ENCODE measurements at regions not wholly inside any gene's neighbourhood (a gene's known extent, or its start where the extent isn't known, plus 50 kb on each side); places are given as distances from the start of the nearest gene placed in this dataset.
"Not testable (repeated sequence)": the region's sequence is repeated elsewhere in the genome, so short reads cannot be mapped to it uniquely, and the experiment has no call there.

- DNase-seq: no peak
Measured at GRCh38 chr7:34497153-34497777, 160.8 kb upstream of the NPSR1 start.

DNA sequence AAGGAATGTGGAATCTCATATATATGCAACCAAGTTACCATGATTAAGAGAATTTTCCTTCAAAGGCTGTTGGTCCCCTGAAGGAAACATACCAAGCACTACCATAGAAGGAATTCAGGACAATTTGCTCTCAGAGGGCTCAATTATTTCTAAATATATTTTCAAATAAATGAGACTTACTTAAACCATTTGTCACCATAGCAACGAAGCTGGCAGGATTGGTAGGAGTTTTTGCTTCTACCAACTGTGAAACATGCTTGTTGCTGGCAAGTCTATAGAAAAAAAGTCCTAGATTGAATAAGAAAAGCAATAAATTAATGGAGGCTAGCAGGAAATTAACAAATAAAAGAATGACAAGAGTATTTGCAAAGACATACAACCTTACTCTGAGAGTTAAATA is 156.9 kb upstream of the NPSR1 start:
- DNase-seq: no peak

- no peak for DNase-seq
Measured at GRCh38 chr7:34507191-34507590, 150.8 kb upstream of the NPSR1 start.

GRCh38 chr7:34523226-34523918 is 134.6 kb upstream of the NPSR1 start:
- DNase-seq: no peak

DNA sequence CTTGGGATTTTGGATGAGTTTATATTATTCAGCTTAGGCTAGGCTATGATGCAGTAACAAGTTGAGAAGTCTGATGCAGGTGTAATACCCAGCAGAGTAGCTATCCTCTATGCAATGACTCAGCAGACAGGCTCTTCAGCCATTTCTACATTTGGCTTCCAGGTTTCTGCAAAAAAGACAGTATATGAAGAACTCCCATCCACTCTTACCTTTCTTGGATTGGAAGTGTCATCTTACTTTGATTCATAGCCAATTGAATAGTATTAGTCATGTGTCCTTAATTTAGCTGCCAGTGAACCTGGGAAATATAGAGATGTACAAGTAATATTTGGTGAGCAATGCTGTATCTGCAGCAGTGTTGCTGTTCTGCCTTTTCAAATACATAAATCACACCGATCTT is 127.8 kb upstream of the NPSR1 start:
- no peak for DNase-seq

- no peak for DNase-seq
Measured at GRCh38 chr7:34539003-34539402, 119.0 kb upstream of the NPSR1 start.

DNA sequence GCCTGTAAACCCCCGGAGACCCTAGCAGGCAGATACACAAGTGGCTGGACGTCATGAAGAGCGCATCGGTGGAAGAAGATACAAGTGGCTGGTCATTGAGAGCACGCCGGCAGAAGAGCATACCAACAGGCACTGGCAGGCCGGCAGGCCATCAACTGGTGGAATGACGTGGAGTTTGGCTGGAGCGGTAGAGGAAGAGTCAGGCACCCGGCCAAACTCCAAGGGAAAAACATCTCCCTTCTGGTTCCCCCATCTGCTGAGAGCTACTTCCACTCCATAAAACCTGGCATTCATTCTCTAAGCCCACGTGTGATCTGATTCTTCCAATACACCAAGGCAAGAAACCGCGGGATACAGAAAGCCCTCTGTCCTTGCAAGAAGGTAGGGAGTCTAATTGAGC is 113.4 kb upstream of the NPSR1 start:
- no peak for DNase-seq

DNA sequence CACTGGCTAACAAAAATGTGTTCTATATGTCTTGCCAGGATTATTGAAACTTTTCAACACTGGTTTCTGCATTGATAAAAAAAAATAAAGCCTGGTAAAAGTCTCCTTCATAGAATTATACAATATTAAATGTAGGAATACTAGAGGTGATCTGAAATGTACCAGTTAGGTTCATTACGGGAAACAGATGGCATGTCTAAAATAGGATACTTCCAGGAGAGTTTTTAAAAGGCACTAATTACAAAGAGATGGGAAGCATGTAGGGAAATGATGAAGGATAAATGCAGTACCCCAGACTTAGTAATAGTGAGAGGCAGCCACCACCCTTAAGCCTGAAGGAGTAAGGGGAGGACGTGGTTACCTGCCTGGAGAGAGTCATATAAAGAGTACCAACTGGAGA is 107.0 kb upstream of the NPSR1 start:
- no peak for DNase-seq

GRCh38 chr7:34552502-34552901 is 105.5 kb upstream of the NPSR1 start:
- DNase-seq: no peak

GRCh38 chr7:34558022-34558421 is 100.0 kb upstream of the NPSR1 start:
- no peak for DNase-seq

- no peak for DNase-seq
Measured at GRCh38 chr7:34564091-34564490, 93.9 kb upstream of the NPSR1 start.

DNA sequence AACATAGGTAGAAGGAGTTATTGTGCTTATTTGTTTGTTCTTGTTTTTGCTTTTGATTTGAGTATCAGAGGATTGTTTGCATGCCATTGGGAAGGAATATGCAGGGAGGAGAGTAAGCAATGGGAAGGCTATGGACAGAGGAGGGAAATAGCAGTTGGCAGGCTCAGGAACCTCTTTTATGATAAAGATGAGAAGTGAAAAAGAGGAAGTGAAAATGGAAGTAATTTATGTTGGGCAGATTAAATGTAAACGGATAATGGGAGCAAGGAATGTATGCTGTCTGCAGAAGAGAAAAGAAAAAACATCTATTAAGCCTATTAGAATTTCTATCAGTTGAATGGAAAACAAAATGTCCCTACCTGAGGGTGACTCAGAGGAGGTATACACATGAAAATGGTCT is 90.1 kb upstream of the NPSR1 start:
- no peak for DNase-seq

GRCh38 chr7:34569975-34570699 is 87.9 kb upstream of the NPSR1 start:
- DNase-seq: no peak

DNA sequence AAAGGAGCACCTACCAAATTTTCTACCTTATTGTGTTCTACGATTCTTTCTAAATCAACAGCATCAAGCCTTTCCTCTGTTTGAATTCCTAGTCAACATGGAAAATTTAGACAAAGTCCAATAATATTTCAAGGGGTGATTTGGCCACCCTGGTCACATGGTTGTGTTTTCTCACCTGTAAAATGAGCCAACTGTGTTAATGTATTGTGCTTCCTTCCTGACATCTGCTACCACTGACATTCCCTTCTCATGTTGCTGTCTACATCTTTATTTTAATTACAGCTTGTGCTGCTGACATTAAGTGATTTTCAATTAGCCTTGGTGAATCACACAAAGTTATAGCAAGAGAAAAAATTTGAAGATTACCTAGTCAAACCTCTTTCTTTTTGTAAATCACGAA is 83.0 kb upstream of the NPSR1 start:
- no peak for DNase-seq

DNA sequence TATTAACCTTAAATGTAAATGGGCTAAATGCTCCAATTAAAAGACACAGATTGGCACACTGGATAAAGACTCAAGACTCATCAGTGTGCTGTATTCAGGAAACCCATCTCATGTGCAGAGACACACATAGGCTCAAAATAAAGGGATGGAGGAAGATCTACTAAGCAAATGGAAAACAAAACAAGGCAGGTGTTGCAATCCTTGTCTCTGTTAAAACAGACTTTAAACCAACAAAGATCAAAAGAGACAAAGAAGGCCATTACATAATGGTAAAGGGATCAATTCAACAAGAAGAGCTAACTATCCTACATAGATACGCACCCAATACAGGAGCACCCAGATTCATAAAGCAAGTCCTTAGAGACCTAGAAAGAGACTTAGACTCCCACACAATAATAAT is 80.1 kb upstream of the NPSR1 start:
- DNase-seq: not testable (repeated sequence)

DNA sequence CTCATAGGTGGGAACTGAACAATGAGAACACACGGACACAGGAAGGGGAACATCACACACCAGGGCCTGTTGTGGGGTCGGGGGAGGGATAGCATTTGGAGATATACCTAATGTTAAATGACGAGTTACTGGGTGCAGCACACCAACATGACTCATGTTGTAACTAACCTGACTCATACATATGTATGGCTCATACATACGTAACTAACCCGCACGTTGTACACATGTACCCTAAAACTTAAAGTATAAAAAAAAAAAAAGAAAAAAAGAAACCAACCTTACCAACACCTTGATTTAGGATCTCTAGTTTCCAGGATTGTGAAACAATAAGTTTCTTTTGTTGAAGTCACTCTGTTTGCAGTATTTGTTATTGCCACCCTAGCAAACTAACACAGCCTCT is 76.3 kb upstream of the NPSR1 start:
- not testable (repeated sequence) for DNase-seq

DNA sequence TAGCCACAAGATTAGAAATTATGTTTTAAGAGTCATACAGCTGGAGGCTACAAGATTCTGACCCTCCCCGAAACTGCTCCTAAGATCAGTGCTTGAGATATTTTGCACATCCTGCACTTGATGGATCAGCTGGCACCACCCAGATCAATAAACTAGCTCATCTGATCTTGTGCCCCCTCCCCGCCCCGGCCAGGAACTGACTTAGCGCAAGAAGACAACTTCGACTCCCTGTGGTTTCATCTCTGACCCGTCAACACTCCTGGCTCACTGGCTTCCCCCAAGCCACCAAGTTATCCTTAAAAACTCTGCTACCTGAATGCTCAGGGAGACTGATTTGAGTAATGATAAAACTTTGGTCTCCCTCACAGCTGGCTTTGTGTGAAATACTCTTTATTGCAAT is 73.5 kb upstream of the NPSR1 start:
- DNase-seq: no peak

- no peak for DNase-seq
Measured at GRCh38 chr7:34596887-34597286, 61.1 kb upstream of the NPSR1 start.

DNA sequence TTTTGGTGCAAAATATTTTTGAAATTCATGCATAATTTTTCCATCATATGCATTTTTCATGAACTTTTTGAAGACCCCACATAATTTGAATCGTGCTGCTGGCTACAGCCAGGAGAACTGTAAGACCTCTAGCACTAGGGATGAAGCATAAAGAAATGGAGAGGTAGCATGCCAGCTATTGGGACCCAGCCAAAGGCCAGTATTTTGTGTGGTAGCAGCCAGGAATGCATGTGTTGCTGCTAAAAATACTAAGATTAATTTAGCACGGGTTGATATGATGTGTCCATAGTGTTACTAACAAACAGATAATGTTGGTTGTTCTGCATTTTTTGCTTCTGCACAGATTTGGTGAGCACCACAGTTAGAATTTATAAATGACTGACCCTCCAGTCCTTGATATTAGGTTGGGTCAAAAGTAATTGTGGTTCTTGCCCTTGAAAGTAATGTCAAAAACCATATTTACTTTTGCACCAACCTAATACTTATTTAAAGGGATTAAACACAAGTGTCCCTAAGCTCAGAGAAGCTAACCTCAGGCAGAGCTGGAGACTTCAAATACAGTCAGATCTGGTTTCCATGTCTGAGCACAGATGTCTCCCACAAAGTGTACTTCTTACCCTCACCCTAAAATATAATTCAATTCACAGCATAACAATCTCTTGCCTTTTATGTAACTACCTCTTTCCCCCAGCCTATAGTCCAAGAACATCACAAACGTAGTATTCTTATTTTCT is 54.1 kb upstream of the NPSR1 start:
- no peak for DNase-seq

Measured in inflammatory macrophage treated with lipopolysaccharide for 1 hour (primary cell).